COLO668 (cell line): ENCODE measurements at regions not wholly inside any gene's neighbourhood (a gene's known extent, or its start where the extent isn't known, plus 50 kb on each side); places are given as distances from the start of the nearest gene placed in this dataset.

Experiments used
- DNase-seq: peaks from one replicate; lab custom pipeline; 2025; ENCODE audit not compliant: unreplicated experiment; lab: John Stamatoyannopoulos, UW

- DNase-seq: no peak
These were observed 87.0 kb downstream of the YTHDF1 start for GRCh38 chr20:63128956-63129355.

DNA sequence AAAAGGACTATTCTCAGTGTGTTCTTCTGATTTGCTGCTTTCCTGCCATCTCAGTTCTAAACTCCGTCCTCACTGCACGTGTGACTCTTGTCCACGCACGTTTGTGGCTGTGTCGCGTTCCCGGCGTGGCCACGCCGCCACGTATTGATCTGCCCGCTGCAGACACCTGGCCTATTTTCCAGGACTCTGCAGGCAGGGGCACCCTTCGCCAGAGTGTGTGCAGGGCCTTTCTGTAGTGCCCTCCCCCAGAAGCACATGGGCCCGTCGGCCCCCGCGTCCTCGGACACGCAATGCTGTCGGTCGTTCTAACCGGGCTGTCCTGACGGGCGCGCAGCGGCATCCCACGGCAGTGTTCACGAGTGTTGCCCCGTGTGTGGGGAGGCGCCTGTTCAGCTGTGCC, 87.6 kb downstream of the YTHDF1 start:
- DNase-seq: no peak

DNA sequence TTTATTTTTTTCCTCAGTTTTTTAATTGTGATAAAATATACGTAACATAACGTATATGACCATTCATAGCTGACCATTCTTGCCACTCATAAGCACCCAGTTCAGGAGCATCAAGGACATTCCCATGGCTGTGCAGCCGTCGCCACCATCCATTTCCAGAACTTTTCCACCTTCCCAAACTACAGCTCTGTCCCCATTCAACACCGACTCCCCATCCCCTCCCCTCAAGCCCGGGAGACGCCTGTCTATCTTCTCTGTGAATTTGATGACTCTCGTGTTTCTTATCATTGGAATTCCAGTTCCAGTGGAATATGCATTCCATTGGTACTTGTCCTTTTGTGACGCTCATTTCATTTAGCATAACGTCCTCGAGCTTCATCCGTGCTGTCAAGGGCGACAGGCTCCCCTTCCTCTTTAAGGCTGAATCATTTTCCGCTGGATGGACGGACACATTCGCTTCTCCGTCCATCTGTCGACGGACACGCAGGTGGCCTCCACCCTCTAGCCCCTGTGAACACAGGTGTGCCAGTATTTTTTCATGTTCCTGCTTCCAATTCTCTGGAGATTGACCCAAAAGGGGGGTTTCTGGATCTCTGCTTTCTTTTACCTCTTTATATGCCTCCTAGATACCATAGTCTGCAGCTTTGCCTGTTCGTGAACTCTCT, 88.1 kb downstream of the YTHDF1 start:
- DNase-seq: no peak

- DNase-seq: no peak
These were observed 88.8 kb downstream of the YTHDF1 start for GRCh38 chr20:63126876-63127699.

GRCh38 chr20:63125838-63126601, 89.9 kb downstream of the YTHDF1 start:
- DNase-seq: no peak

DNA sequence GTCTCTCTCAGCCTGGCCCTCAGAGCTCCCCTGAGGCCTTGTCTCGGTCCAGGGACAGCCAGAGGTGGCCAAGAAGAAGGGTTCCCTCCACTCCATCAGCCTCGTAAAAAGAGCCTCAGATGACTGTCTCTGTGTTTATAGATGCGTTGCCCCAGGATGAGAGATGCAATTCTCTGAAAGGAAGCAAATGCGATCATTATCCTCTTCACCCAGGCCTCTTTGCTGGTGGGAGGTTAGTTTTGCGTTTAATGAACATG, 90.4 kb downstream of the YTHDF1 start:
- DNase-seq: no peak

- DNase-seq: no peak
These were observed 91.0 kb downstream of the YTHDF1 start for GRCh38 chr20:63124782-63125580.

DNA sequence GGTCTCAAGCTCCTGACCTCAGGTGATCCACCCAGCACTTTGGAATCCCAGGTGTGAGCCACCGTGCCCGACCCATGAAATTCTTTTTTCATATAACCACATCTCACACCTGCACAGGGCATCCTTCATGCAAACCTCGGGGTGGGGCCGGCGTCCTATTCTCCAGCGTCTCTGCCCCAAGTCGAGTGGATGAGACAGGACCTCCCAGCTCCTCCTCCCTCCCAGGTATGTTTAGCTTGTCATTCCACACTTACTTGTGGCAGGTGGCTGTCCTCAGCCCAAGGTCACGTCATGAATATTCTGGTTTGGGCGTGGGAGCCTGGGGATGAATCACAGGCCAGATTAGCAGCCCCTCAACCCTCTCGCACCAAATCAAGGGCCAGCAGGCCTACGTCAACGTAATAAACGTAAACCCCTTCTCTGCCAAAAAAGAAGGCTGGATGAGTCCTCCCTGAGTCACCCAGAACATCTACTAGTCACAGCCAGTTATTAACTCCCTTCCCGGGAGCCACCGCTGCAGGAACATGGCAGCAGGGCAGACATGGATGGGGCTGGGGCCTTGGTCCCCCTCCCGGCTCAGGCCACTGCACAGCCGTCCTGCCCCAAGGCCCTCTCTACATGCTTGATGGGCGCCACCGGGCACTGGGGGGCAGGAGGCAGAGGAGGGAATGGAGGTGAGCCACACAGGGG, 91.7 kb downstream of the YTHDF1 start:
- DNase-seq: no peak

- DNase-seq: no peak
These were observed 92.6 kb downstream of the YTHDF1 start for GRCh38 chr20:63123331-63123741.

DNA sequence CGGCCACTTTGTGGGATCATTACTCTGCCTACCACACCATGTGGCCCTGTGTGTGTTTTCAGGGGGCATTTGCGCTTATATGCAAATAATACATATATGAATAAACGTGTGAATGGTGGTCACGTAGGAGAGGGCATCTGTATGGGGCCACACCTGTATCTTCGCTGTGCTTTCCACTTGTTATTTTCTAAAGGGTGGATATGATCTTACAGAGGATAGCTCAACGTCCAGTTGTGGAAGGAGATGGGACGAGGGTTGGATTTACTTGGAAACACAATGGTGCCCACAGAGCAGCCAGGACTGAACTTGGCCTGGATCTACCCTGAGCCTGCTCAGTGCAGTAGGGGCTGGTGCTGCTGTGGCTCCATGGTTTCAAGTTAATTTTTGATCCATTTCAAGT, 93.3 kb downstream of the YTHDF1 start:
- DNase-seq: no peak

DNA sequence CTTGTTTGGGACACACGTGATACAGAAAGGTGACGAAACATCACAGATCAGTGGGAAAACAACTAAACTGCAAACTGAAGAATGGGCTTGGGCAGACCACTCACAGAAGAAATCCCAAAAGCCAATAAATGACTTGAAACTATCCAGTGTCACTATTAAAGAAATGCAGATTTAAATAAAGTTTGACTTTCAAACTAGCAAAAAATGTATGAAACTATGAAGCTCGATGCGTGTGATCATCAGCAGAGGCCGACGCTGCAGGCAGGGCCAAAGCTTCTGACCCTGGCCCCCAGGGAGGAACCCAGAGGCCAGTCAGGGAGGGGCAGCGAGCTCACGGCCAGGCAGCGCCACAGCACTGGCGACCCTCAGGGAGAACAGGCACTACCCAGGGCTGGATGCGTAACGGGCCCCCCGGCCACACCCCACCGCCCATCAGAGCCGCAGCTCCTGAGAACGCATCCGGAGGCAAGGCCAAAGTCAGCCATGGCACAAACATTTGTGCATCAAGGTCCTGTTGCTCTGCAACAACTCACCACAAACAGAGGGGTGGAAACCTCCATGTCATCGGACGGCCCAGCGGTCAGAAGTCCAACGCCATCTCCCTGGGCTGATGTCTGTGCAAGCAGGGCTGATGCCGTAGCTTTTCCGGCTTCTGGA, 94.1 kb downstream of the YTHDF1 start:
- DNase-seq: no peak

GRCh38 chr20:63121246-63121645, 94.7 kb downstream of the YTHDF1 start:
- DNase-seq: no peak

DNA sequence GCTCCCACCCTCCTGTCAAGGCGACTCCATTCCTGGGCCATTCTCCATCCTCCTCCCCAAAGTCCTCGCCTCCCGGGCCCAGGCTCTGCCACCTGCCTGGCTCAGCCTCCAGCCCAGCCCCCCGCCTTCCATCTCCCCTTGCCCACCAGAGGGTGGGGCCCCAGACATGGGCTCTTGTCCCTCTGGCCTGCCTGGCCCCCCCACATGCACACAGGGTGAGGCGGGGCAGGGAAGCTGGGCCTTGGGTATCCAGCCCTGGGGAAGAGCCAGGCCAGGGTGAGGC, 95.2 kb downstream of the YTHDF1 start:
- no peak for DNase-seq

GRCh38 chr20:63119963-63120807, 95.7 kb downstream of the YTHDF1 start:
- no peak for DNase-seq

GRCh38 chr20:63119121-63119962, 96.6 kb downstream of the YTHDF1 start:
- DNase-seq: no peak

DNA sequence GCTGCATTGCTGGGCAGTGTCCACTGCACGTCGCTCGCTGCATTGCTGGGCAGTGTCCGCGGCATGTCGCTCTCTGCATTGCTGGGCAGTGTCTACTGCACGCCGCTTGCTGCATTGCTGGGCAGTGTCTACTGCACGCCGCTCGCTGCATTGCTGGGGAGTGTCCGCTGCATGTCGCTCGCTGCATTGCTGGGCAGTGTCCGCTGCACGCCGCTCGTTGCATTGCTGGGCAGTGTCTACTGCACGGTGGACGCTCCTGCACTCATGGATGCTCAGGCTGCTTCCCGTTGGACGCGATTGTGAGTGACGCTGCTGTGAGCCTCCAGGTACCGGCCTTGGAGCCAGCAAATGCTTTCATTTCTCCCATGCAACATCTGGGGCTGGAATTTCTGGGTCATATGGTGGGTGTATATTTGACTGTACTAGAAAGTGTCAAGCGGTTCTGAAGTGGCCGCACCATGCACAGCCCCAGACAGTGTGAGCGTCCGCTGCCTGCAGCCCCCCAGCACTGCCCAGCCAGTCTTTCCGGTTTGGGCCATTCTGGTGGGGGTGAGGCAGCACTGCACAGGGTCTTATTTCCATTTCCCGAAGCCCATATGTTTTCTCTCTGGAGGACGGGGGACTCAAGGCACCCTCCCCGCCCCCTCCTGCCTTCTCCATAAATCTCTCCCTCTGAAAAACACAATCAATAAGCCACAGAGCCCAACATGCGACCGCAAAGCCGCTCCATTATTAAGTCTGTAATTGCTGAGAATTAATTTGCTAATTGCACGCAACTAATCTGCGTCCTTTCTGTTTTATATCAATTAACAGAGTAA, 97.4 kb downstream of the YTHDF1 start:
- no peak for DNase-seq

GRCh38 chr20:63117661-63118302, 98.1 kb downstream of the YTHDF1 start:
- DNase-seq: no peak
